Urinary bladder (tissue), 3 donors: ENCODE measurements at regions not wholly inside any gene's neighbourhood (a gene's known extent, or its start where the extent isn't known, plus 50 kb on each side); places are given as distances from the start of the nearest gene placed in this dataset.

ENCODE experiments used
- DNase-seq: peaks from one replicate; pipeline ENCODE4 v3.0.0-alpha.2; 2015; ENCODE audit errors: extremely low spot score
- H3K27ac ChIP-seq: one replicate; pipeline ENCODE4 v1.5.1; 2013; ENCODE audit warnings: low read depth, mild to moderate bottlenecking, moderate library complexity
- H3K36me3 ChIP-seq: one replicate; pipeline ENCODE4 v1.6.1; 2013; ENCODE audit warnings: mild to moderate bottlenecking, moderate library complexity; ENCODE audit not compliant: insufficient read depth
- H3K4me1 ChIP-seq: one replicate; pipeline ENCODE4 v1.6.1; 2013; ENCODE audit warnings: mild to moderate bottlenecking, moderate library complexity; ENCODE audit not compliant: insufficient read depth
- H3K4me3 ChIP-seq: one replicate; pipeline ENCODE4 v1.5.1; 2013; ENCODE audit warnings: low read depth, low read length
- WGBS: extraction: QIAGEN DNeasy Blood & Tissue Kit; methylation state at CpG from one replicate; pipeline ENCODE4 v1.1.7; 2013; 5-methylcytosine and 5-hydroxymethylcytosine counted together
- donor health status: healthy with polysubstance abuse.
- donor health status: healthy.

DNA sequence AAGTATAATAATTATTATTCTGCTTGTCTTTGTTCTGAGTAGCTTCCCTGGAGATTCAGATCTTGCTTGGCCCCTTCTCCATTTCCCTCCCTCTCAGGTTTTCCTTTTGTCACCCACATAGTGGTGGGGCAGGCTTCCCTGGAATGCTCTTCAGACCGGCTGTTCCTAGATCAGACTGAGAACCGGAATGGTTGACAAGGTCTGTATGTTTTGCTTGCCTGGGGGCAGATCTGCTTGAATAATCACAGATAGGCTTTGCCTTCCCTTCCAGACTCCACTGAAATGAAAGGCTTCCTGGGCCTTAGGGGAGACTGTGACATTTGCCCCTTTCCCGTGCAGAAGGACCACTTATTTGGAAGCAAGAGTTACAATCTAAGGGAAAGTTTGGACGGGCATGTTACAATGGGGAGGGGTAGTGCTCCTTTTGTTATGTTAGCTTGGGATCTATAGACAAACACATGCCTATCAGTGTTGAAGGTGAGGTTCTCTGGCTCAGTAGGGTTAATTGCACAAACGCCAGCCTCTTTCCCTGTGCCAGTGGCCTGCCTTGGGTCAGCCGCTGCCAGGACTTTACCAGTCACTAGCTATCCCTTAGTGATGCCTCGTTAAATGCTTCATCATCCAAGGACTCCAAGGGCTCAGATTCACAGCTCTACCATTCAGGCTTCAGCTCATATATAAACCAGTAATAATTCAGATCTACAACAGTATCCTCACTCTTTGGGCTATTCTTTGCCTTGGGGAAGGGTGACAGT is 178.6 kb downstream of the SNAPC1 start:
- Histone ChIP-seq H3K27ac (no peak overlapping the region), H3K36me3 (no peaks in the 10 kb centered on the region), H3K4me1 (no peaks in the 10 kb centered on the region), H3K4me3 (no peak overlapping the region)
- DNase-seq: no peak
- 47% methylated on average over 7 of the region's 7 CpGs for WGBS

DNA sequence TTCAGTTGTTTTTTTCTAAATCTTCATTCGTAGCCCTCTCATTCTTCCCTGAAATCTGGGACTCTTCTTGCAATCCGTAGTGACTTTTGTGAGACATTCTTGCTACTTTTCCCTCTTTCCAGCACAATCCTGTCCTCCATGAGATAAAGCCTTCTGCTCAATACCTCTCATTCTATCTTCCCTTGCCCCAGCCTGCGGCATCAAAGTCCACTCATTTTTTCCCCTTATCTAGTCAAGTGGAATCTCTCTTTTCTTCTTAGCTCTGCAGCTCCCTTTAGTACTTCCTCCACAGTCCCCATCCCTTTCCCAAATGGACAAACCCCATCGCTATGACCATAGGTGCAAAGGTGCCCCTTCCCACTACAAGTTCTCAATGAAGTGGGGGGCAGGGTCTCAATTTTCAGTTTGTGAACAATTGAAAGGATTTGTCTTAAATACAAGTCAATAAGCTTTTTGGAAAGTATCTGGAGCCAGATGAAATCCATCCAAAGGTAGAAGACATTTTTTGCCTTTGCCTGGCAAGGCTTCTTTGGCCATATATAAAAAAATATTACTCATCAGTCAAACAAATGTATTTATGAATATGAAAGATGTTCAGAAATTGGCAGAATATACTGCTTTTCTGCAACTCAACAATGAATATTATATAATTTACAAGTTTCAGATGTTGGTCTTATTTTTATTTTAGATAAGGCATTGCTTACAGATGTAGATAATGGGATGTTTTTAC is 179.4 kb downstream of the SNAPC1 start:
- DNase-seq: no peak
- no peak overlapping the region for H3K4me3 ChIP-seq
- no peaks in the 10 kb centered on the region for H3K36me3 ChIP-seq
- H3K27ac ChIP-seq: no peak overlapping the region
- WGBS: 84% methylated on average over 4 of the region's 4 CpGs
- no peaks in the 10 kb centered on the region for H3K4me1 ChIP-seq

DNA sequence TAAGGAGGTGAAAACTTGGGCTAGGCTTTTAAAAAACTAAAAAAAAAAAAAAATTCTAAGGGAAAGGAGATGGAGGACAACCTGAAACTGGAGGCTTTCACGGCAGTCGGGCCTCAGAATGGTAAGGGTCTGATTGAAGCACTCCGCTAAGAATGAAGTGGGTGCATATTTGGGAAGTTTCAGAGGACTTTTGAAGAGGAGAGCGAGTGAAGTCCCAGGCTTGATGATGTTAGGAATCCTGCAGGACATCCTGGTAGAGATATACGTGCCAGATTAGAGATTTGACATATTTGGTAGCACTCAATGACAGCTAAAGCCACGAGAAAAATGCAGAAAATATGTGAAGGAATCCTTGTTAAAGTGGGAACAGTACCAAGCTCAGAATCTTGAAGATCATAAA is 186.2 kb downstream of the SNAPC1 start:
- Histone ChIP-seq H3K4me3 (no peak overlapping the region), H3K4me1 (no peaks in the 10 kb centered on the region), H3K27ac (no peak overlapping the region), H3K36me3 (no peaks in the 10 kb centered on the region)
- no peak for DNase-seq
- 74% methylated on average over 6 of the region's 6 CpGs for WGBS

DNA sequence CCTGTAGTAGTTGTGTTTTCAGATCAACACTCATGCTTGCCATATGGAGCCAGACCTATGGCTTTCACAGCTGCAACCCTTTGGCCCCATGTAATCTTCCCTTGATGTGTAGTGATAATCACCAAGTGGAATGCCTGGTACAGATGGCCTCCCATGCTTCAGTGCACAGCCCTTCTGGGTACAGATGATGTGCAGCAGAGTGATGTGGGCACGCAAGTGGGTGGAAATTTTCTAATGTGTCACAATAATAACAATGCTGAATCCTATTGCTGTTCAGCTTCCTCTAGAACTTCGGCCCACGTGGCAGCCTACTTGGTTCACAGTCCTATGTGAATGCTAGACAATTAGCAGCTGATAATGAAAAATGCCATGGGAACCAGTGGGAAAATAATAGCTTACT is 188.1 kb downstream of the SNAPC1 start:
- WGBS: 78% methylated on average over 3 of the region's 3 CpGs
- Histone ChIP-seq H3K36me3 (no peaks in the 10 kb centered on the region), H3K4me1 (no peaks in the 10 kb centered on the region), H3K27ac (no peak overlapping the region), H3K4me3 (no peak overlapping the region)
- no peak for DNase-seq

DNA sequence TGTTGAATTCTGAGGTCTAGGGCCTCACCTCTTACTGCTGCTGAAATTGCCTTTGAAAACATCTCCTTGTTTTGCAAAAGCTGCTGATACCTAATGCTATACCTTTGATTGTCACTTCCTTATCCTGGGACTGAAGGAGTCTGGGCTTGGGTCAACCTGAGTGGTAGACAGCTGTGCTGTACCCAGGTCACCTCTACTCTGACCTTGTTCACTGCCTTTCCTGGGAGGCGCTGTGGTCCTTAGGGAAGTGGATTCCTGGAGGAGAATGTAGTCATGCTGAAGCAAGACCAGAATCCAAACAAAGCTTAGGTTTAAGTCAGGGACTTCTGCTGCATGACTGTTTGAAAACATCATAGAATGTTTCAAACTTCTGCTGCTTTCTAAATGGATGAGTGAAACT is 191.4 kb downstream of the SNAPC1 start:
- no peaks in the 10 kb centered on the region for H3K36me3 ChIP-seq
- DNase-seq: no peak
- H3K4me3 ChIP-seq: no peak overlapping the region
- 70% methylated on average over 1 of the region's 1 CpG for WGBS
- no peaks in the 10 kb centered on the region for H3K4me1 ChIP-seq
- H3K27ac ChIP-seq: no peak overlapping the region

DNA sequence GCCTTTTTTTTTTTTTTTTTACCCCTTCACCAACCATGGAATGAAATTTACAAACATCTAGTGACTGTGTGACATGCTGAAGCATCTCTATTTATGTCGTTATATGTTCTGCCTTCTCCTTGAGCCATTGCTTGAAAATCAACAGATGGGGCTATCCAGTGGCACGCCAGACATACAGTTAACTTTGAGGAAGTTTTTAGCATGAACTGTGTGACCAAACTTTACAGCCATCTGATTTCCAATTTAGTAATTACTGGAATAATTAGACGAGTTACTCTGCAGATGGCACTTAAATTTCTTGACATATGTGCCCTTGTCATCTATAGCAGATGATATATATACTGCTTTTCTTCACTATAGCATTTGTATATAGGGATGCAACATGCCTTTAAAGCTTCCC is 192.1 kb downstream of the SNAPC1 start:
- WGBS: 70% methylated on average over 3 of the region's 3 CpGs
- no peaks in the 10 kb centered on the region for H3K4me1 ChIP-seq
- DNase-seq: no peak

DNA sequence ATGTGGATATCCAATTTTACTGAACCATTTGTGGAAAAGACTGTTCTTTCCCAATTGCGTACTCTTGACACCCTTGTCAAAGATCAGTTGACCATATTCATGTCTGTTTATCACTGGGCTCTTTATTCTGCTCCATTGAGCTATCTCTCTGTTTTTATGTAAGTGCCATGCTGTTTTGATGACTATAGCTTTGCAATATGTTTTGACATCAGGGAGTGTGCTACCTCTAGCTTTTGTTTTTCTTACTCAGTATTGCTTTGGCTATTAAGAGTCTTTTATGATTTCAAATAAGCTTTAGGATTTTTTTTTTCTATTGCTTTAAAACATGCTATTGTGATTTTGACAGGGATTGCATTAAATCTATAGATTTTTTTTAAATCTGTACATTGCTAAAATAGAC is 194.3 kb downstream of the SNAPC1 start:
- Histone ChIP-seq H3K4me1 (no peaks in the 10 kb centered on the region), H3K36me3 (no peaks in the 10 kb centered on the region), H3K27ac (no peak overlapping the region), H3K4me3 (no peak overlapping the region)
- no peak for DNase-seq
- 95% methylated on average over 1 of the region's 1 CpG for WGBS

More for the DNA sequence above, 192.1 kb downstream of the SNAPC1 start:
- Histone ChIP-seq H3K36me3 (no peaks in the 10 kb centered on the region), H3K27ac (no peak overlapping the region), H3K4me3 (no peak overlapping the region)

DNA sequence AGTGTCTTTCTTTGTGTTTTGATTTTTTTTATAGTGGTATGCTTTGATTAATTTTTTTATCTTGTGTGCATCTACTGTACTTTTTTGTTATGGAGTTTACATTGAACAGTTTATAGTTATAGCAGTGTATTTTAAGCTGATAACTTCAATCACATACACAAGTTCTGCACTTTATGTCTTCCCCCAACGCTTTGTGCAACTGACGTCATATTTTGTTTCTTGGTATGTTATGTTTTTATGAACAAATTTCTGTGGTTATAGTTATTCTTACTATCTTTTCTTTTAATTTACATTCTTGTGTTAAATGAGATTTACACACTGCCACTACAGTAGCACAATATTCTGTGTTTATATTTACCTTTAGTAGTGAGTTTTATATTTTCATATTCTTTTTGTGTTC is 197.1 kb downstream of the SNAPC1 start:
- Histone ChIP-seq H3K4me1 (no peaks in the 10 kb centered on the region), H3K27ac (no peak overlapping the region), H3K4me3 (no peak overlapping the region), H3K36me3 (no peaks in the 10 kb centered on the region)
- WGBS: 87% methylated on average over 2 of the region's 2 CpGs
- no peak for DNase-seq

DNA sequence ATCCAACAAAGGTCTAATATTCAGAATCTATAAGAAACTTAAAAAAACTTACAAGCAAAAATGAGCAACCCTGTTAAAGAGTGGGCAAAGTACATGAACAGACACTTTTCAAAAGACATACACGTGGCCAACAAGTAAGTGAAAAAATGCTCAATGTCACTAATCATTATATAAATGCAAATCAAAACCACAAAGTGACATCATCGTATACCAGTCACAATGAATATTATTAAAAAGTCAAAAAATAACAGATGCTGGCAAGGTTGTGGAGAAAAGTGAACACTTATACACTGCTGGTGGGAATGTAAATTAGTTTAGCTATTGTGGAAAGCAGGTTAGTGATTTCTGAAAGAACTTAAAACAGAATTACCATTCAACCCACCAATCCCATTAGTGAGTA is 199.1 kb downstream of the SNAPC1 start:
- 69% methylated on average over 2 of the region's 2 CpGs for WGBS
- Histone ChIP-seq H3K36me3 (no peaks in the 10 kb centered on the region), H3K27ac (no peak overlapping the region), H3K4me3 (no peak overlapping the region), H3K4me1 (no peaks in the 10 kb centered on the region)
- DNase-seq: no peak

DNA sequence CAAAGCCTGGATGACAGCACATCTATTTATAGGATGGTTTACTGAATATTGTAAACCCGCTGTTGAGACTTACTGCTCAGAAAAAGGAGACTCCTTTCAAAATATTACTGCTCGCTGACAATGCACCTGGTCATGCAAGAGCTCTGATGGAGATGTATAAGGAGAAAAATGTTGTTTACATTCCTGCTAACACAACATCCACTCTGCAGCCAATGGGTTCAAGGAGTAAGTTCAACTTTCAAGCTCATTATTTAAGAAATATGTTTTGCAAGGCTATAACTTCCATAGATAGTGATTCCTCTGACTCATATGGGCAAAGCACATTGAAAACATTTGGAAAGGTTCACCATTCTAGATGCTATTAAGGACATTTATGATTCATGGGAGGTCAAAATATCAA is 201.7 kb downstream of the SNAPC1 start:
- H3K27ac ChIP-seq: no peak overlapping the region
- H3K36me3 ChIP-seq: no peaks in the 10 kb centered on the region
- 83% methylated on average over 2 of the region's 2 CpGs for whole genome bisulfite sequencing
- H3K4me3 ChIP-seq: no peak overlapping the region
- no peak for DNase-seq
- H3K4me1 ChIP-seq: no peaks in the 10 kb centered on the region

DNA sequence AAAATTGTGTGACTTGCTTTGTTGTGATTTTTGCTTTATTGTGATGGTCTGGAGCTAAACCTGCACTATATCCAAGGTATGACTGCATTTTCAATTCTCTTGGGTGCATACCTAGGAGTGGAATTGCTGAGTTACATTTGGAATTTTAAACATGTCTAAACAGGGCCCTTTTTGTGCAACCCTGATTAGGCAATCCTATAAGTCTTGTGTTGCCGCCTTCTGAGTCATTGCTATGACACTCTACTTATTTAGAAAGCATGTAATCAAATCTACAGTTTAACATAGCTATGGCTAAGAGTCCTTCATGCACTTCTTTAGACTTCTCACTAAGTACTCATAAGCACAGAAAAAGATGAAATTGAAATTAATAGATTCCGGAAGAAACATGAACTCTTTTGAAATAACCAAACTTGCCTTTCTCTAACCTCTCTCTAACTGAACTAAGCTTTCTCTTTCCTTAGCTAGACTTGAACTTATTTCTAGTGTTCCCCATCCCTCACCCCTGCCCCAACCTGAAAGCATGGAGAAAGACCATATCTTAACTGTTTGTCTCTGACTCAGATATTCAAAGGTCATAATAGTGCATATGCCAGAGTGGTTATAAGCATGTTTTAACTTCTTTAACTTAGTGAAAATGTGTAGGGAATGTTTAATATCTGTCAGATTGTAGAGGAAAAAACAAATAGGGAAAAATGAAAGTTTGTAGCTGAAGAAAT is 203.0 kb downstream of the SNAPC1 start:
- 84% methylated on average over 2 of the region's 2 CpGs for WGBS
- Histone ChIP-seq H3K4me1 (no peaks in the 10 kb centered on the region), H3K36me3 (no peaks in the 10 kb centered on the region), H3K4me3 (no peak overlapping the region), H3K27ac (no peak overlapping the region)
- no peak for DNase-seq

DNA sequence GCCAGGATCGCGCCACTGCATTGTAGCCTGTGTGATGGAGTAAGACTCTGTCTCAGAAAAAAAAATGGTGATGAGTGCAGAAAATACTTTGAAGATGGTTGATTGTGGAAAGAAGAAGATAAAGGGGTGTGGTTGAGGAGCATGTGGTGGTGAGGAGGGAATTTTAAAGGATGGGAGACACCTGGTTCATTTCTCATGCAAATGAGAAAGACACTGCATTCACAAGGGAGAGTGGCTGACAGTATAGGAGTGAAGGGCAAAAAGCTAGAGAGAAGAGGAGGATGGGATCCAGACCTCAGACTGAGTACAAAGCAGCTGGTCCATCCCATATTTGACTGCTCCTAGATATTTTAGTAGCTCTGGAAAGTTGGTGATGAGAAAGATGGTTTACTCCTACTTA is 206.0 kb downstream of the SNAPC1 start:
- Histone ChIP-seq H3K4me3 (no peak overlapping the region), H3K36me3 (no peaks in the 10 kb centered on the region), H3K4me1 (no peaks in the 10 kb centered on the region), H3K27ac (no peak overlapping the region)
- 95% methylated on average over 2 of the region's 2 CpGs for WGBS
- no peak for DNase-seq

DNA sequence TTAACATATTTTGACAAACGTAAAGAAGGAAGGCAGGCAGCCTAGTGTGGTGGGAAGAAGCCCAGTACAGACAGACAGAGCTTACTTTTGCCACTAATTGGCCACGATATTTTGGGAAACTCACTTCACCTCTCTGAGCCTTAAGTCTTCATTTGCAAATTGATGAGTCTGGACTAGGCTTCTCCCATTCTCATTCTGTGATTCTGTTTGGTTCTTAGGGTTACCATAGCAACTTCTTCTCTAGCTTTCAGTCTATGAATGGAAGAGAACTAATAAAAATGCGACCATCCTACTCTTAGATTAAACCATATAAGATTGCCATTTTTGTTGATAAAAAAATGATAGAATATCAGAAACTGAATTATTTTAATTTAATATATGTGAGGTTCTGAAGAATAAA is 210.5 kb downstream of the SNAPC1 start:
- no peak overlapping the region for H3K4me3 ChIP-seq
- no peaks in the 10 kb centered on the region for H3K36me3 ChIP-seq
- no peaks in the 10 kb centered on the region for H3K4me1 ChIP-seq
- no peak overlapping the region for H3K27ac ChIP-seq
- DNase-seq: no peak
- WGBS: 70% methylated on average over 3 of the region's 3 CpGs

DNA sequence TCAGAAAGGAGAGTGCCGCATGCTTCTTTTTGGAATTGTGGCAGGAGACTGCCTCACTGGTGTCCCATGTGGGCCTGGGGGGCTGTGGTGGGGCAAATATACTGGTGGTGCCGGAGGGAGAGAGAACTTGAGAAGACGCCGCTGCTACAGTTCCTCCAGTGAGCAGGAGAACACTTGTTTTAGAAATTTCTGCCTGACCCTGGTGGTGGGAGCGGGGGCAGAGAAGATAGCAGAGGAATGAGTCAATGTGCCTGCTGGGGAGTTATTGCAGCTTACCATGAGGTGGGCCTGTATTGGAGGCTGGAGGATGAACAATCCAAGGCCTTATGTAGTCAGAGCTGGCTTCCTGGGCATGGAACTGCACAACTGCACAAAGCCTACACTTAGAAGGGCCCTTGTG is 211.8 kb downstream of the SNAPC1 start:
- no peak for DNase-seq
- H3K27ac ChIP-seq: no peak overlapping the region
- no peaks in the 10 kb centered on the region for H3K36me3 ChIP-seq
- no peak overlapping the region for H3K4me3 ChIP-seq
- H3K4me1 ChIP-seq: no peaks in the 10 kb centered on the region
- 94% methylated on average over 5 of the region's 5 CpGs for WGBS
